HG03066 (cell line): ENCODE measurements at regions not wholly inside any gene's neighbourhood (a gene's known extent, or its start where the extent isn't known, plus 50 kb on each side); places are given as distances from the start of the nearest gene placed in this dataset.
"Not testable (repeated sequence)": the region's sequence is repeated elsewhere in the genome, so short reads cannot be mapped to it uniquely, and the experiment has no call there.

Experiments used
- ATAC-seq: cut with Tn5 transposase; IDR thresholded peaks from one replicate; pipeline ENCODE4 v1.9.1; 2021; ENCODE audit warnings: low read depth; ENCODE audit not compliant: unreplicated experiment

- ATAC-seq, result no peak
Observed at GRCh38 chr14:86955771-86956354, 1037.1 kb downstream of the GALC start.

- no peak for ATAC-seq
Observed at GRCh38 chr14:86954623-86955022, 1038.4 kb downstream of the GALC start.

GRCh38 chr14:86946446-86946845, 1046.5 kb downstream of the GALC start:
- ATAC-seq, result no peak

- ATAC-seq, result no peak
Observed at GRCh38 chr14:86944434-86944833, 1048.5 kb downstream of the GALC start.

GRCh38 chr14:86943391-86944365, 1049.3 kb downstream of the GALC start:
- no peak for ATAC-seq

GRCh38 chr14:86942936-86943335, 1050.0 kb downstream of the GALC start:
- no peak for ATAC-seq

- no peak for ATAC-seq
Observed at GRCh38 chr14:86940106-86940505, 1052.9 kb downstream of the GALC start.

GRCh38 chr14:86938320-86938719, 1054.7 kb downstream of the GALC start:
- ATAC-seq, result no peak

GRCh38 chr14:86936556-86936955, 1056.4 kb downstream of the GALC start:
- no peak for ATAC-seq

- no peak for ATAC-seq
Observed at GRCh38 chr14:86935241-86935885, 1057.6 kb downstream of the GALC start.

GRCh38 chr14:86933958-86934595, 1058.9 kb downstream of the GALC start:
- ATAC-seq, result no peak

GRCh38 chr14:86933460-86933859, 1059.5 kb downstream of the GALC start:
- ATAC-seq, result no peak

- no peak for ATAC-seq
Observed at GRCh38 chr14:86915406-86915805, 1077.6 kb downstream of the GALC start.

- no peak for ATAC-seq
Observed at GRCh38 chr14:86912709-86913108, 1080.3 kb downstream of the GALC start.

- ATAC-seq, result no peak
Observed at GRCh38 chr14:86911486-86911885, 1081.5 kb downstream of the GALC start.

- not testable (repeated sequence) for ATAC-seq
Observed at GRCh38 chr14:86905386-86905926, 1087.5 kb downstream of the GALC start.

GRCh38 chr14:86902176-86902950, 1090.6 kb downstream of the GALC start:
- no peak for ATAC-seq

- no peak for ATAC-seq
Observed at GRCh38 chr14:86897704-86898513, 1095.1 kb downstream of the GALC start.

GRCh38 chr14:86897224-86897623, 1095.8 kb downstream of the GALC start:
- ATAC-seq, result no peak
